ENCODE measurements at regions not wholly inside any gene's neighbourhood (a gene's known extent, or its start where the extent isn't known, plus 50 kb on each side); places are given as distances from the start of the nearest gene placed in this dataset.

DNA sequence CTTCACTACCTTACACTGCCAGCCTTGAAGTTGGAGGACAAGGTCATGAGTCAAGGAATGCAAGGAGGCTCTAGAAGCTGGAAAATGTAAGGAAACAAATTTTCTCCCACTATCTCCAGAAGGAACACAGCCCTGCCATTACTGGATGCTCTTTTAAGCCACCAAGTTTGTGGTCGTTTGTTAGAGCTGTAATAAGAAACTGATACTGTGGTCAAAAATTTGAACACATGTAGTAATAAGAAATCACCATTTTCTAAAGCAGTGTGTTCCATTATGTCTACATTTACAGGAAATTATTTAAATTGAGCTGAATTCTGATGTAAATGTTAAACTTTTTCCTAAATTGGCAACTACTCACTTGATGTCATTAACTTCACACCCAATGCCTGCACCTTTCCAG is 729.0 kb downstream of the KCNJ3 start:
- no peak for TF ChIP-seq POLR2A (IDR thresholded peaks at IDR 0.05)
- TF ChIP-seq, protein P1, sequence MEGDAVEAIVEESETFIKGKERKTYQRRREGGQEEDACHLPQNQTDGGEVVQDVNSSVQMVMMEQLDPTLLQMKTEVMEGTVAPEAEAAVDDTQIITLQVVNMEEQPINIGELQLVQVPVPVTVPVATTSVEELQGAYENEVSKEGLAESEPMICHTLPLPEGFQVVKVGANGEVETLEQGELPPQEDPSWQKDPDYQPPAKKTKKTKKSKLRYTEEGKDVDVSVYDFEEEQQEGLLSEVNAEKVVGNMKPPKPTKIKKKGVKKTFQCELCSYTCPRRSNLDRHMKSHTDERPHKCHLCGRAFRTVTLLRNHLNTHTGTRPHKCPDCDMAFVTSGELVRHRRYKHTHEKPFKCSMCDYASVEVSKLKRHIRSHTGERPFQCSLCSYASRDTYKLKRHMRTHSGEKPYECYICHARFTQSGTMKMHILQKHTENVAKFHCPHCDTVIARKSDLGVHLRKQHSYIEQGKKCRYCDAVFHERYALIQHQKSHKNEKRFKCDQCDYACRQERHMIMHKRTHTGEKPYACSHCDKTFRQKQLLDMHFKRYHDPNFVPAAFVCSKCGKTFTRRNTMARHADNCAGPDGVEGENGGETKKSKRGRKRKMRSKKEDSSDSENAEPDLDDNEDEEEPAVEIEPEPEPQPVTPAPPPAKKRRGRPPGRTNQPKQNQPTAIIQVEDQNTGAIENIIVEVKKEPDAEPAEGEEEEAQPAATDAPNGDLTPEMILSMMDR (IDR thresholded peaks at IDR 0.05), result no peak
